Vagina (tissue), 2 donors: ENCODE measurements at regions not wholly inside any gene's neighbourhood (a gene's known extent, or its start where the extent isn't known, plus 50 kb on each side); places are given as distances from the start of the nearest gene placed in this dataset.

Experiments
- DNase-seq, 2 donors: peaks; one replicate each; pipeline ENCODE4 v3.0.0-alpha.2; 2017; ENCODE audit errors: extremely low spot score in 2 of 2
- H3K27ac ChIP-seq: fragments of 200-600 bp; sonication (generic); one replicate; pipeline ENCODE4 v1.5.1; 2019
- H3K27me3 ChIP-seq: fragments of 200-600 bp; sonication (generic); one replicate; pipeline ENCODE4 v1.5.1; 2019
- H3K36me3 ChIP-seq, 2 donors: fragments of 200-600 bp; sonication (generic); one replicate each; pipeline ENCODE4 v1.5.1; 2017 to 2019
- H3K4me1 ChIP-seq: fragments of 200-600 bp; sonication (generic); one replicate; pipeline ENCODE4 v1.5.1; 2019
- H3K4me3 ChIP-seq, 2 donors: fragments of 200-600 bp; sonication (generic); 1 replicate in 1 of 2; 2 replicates in 1 of 2; pipeline ENCODE4 v1.5.1; 2016 to 2019
- H3K9me3 ChIP-seq: fragments of 200-600 bp; sonication (generic); one replicate; pipeline ENCODE4 v1.5.1; 2019
- POLR2A ChIP-seq, 2 donors: fragments of 450-650 bp; IDR thresholded peaks; one replicate each; pipeline ENCODE4 v1.6.1; 2017; ENCODE audit warnings: antibody characterized with exemption in 2 of 2, mild to moderate bottlenecking in 2 of 2, moderate library complexity in 2 of 2
- POLR2AphosphoS5 ChIP-seq, 2 donors: sonication (generic); formaldehyde crosslinking; IDR thresholded peaks; one replicate each; pipeline ENCODE4 v1.9.0; 2017; ENCODE audit warnings: antibody characterized with exemption in 2 of 2, mild to moderate bottlenecking in 2 of 2, low read depth in 1 of 2; ENCODE audit not compliant: insufficient read depth in 1 of 2
- intact Hi-C: fragments of 100-400 bp; cut with DNase I; formaldehyde crosslinking; loops from one replicate; pipeline ENCODE4 v1.15.1; 2023
- TF ChIP-seq, protein P1 (sequence below), 3 experiments: fragments of 450-650 bp in 2 of 3; fragments of 200-600 bp in 1 of 3; sonication (generic) in 1 of 3; IDR thresholded peaks; one replicate each; pipeline ENCODE4 v1.5.1; 2017 to 2019; ENCODE audit warnings: antibody characterized with exemption in 3 of 3, mild to moderate bottlenecking in 2 of 3, moderate library complexity in 2 of 3

DNA sequence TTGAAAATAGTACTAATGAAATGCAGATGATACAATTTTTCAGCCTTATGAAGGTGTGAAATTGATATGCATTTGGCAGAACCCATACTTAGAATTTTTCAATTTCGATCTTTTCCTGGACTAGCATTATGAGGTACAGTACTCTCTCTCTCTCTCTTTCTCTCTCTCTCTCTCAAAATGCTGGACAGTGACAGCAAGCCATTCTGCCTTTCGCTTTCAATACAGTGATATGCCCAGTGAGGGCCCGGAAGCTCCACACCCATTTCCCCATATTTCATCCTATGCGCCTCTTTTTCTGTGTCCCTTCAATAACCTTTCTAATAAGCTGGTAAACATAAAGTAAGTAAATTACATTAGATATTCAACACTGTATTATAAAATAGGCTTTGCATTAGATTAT lies 595.0 kb upstream of the UBE2E2 start:
- H3K36me3 ChIP-seq: no peaks in the 10 kb centered on the region
- intact Hi-C loops: no loop called here
- no peak overlapping the region for H3K4me3 ChIP-seq
- H3K27ac ChIP-seq: no peak overlapping the region
- DNase-seq: no peak
- no peaks in the 10 kb centered on the region for H3K27me3 ChIP-seq
- TF ChIP-seq, protein P1, sequence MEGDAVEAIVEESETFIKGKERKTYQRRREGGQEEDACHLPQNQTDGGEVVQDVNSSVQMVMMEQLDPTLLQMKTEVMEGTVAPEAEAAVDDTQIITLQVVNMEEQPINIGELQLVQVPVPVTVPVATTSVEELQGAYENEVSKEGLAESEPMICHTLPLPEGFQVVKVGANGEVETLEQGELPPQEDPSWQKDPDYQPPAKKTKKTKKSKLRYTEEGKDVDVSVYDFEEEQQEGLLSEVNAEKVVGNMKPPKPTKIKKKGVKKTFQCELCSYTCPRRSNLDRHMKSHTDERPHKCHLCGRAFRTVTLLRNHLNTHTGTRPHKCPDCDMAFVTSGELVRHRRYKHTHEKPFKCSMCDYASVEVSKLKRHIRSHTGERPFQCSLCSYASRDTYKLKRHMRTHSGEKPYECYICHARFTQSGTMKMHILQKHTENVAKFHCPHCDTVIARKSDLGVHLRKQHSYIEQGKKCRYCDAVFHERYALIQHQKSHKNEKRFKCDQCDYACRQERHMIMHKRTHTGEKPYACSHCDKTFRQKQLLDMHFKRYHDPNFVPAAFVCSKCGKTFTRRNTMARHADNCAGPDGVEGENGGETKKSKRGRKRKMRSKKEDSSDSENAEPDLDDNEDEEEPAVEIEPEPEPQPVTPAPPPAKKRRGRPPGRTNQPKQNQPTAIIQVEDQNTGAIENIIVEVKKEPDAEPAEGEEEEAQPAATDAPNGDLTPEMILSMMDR (IDR thresholded peaks at IDR 0.05): no peak
- no peak for TF ChIP-seq POLR2AphosphoS5 (IDR thresholded peaks at IDR 0.05; ENCODE audit: insufficient read depth in 1 of 2, low read depth in 1 of 2)
- TF ChIP-seq POLR2A (IDR thresholded peaks at IDR 0.05): no peak
- H3K9me3 ChIP-seq: no peaks in the 10 kb centered on the region
- no peaks in the 10 kb centered on the region for H3K4me1 ChIP-seq

DNA sequence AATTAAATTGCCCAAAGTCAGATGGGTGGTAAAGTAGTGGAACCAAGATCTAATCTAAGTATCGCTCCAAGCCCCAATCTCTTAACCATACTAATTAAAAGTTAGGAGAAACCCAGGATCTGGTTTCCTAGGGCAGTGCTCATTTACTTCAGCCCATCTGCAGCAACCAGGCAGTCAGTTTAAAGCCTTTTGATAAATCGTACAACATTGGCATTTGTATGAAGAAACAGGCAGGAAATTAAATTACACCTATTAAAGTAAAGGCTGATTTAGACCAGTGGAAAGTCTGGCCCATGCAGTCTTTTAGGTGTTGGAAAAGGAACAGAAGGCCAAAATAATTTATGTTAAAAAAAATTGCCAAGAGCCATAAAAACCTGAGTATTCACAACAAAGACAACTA lies 594.4 kb upstream of the UBE2E2 start:
- no peak for DNase-seq
- Histone ChIP-seq H3K4me3 (no peak overlapping the region), H3K4me1 (no peaks in the 10 kb centered on the region), H3K27ac (no peak overlapping the region), H3K27me3 (no peaks in the 10 kb centered on the region), H3K36me3 (no peaks in the 10 kb centered on the region), H3K9me3 (no peaks in the 10 kb centered on the region)
- intact Hi-C loops: no loop called here
- TF ChIP-seq, protein P1 (IDR thresholded peaks at IDR 0.05): no peak
- TF ChIP-seq POLR2AphosphoS5 (IDR thresholded peaks at IDR 0.05; ENCODE audit: insufficient read depth in 1 of 2, low read depth in 1 of 2): no peak
- TF ChIP-seq POLR2A (IDR thresholded peaks at IDR 0.05): no peak

DNA sequence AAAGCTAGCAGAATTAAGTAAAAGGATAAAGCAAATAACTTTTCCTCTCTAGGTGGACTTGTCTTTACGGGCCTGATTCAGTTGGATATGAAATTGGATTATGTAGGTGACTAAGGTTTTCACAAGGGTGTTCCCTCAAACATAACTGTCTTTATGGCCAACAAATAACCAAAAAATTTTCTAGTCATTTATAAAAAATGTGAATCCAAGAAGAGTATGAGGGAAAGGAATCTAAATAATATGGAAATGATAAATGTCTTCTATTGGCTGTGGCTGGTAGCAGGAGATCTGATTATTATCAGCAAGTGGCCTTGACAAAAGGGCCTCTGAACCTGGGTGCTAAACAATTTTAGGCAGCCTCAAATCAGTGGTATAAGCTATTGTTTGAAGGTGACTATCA lies 594.0 kb upstream of the UBE2E2 start:
- Histone ChIP-seq H3K4me3 (no peak overlapping the region), H3K27ac (no peak overlapping the region), H3K27me3 (no peaks in the 10 kb centered on the region), H3K9me3 (no peaks in the 10 kb centered on the region), H3K4me1 (no peaks in the 10 kb centered on the region), H3K36me3 (no peaks in the 10 kb centered on the region)
- intact Hi-C loops: no loop called here
- DNase-seq: no peak
- TF ChIP-seq, protein P1 (IDR thresholded peaks at IDR 0.05): no peak
- no peak for TF ChIP-seq POLR2AphosphoS5 (IDR thresholded peaks at IDR 0.05; ENCODE audit: insufficient read depth in 1 of 2, low read depth in 1 of 2)
- TF ChIP-seq POLR2A (IDR thresholded peaks at IDR 0.05): no peak

DNA sequence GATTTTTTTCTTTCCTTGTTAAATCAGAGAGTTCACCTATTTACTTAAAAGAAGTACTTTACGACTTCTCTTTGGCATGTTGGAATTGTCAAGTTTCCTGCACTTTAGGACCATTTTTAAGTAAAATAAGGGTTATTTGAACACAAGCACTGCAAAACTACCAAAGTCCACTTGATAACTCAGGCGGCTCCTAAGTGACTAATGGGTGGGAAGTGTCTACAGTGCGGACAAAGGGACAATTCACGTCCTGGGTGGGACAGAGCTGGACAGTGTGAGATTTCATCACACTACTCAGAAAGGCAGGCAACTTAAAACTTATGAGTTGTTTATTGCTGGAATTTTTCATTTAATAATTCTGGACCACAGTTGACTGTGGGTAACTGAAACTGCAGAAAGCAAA lies 590.2 kb upstream of the UBE2E2 start:
- intact Hi-C loops: no loop called here
- Histone ChIP-seq H3K4me3 (no peak overlapping the region), H3K27me3 (no peaks in the 10 kb centered on the region), H3K27ac (no peak overlapping the region), H3K9me3 (no peaks in the 10 kb centered on the region), H3K36me3 (no peaks in the 10 kb centered on the region), H3K4me1 (no peaks in the 10 kb centered on the region)
- TF ChIP-seq POLR2A (IDR thresholded peaks at IDR 0.05) (no peak), POLR2AphosphoS5 (IDR thresholded peaks at IDR 0.05; ENCODE audit: insufficient read depth in 1 of 2, low read depth in 1 of 2) (no peak)
- TF ChIP-seq, protein P1 (IDR thresholded peaks at IDR 0.05): no peak
- DNase-seq: no peak

DNA sequence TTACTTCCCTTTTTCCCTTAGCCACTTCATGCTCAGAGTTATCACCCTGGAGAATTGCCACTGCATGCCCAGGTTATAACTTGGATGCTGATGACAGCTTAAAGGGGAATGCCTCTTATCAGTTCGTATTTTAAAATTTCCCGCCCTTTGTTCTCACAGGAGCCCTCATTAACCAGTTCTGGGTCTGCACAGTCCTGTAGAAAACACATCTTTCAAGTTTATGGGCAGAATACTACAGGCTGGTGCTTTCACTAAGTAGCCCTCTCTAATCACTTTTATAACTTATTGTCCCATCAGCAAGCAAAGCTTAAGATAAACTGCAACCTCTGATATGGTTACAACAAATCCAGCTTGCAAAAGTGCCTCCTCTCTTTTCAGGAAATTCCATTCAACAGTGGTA lies 587.3 kb upstream of the UBE2E2 start:
- DNase-seq: no peak
- no peak overlapping the region for H3K27ac ChIP-seq
- TF ChIP-seq, protein P1 (IDR thresholded peaks at IDR 0.05): no peak
- no peak for TF ChIP-seq POLR2AphosphoS5 (IDR thresholded peaks at IDR 0.05; ENCODE audit: insufficient read depth in 1 of 2, low read depth in 1 of 2)
- no peaks in the 10 kb centered on the region for H3K9me3 ChIP-seq
- no peaks in the 10 kb centered on the region for H3K36me3 ChIP-seq
- no peak overlapping the region for H3K4me3 ChIP-seq
- no peaks in the 10 kb centered on the region for H3K27me3 ChIP-seq
- intact Hi-C loops: no loop called here
- H3K4me1 ChIP-seq: no peaks in the 10 kb centered on the region
